K562 (cell line): ENCODE measurements at regions not wholly inside any gene's neighbourhood (a gene's known extent, or its start where the extent isn't known, plus 50 kb on each side); places are given as distances from the start of the nearest gene placed in this dataset.

Experiments used
- ATAC-seq: fragments of 200-7000 bp; cut with Tn5 transposase; 3 replicates; pipeline ENCODE4 v1.9.1; 2020; ENCODE audit warnings: moderate library complexity
- BruUV-seq: library from RNA; stranded (reverse); fragments of 400-500 nt; replicated peaks from 2 replicates; lab custom pipeline; 2021; lab: Mats Ljungman, UMichigan
- CTCF ChIA-PET: fragments of 300-600 bp; formaldehyde crosslinking; extraction: SDS; loops from one replicate; lab custom pipeline; 2021; ENCODE audit warnings: low intra/inter-chr PET ratio; lab: Yijun Ruan, JAX
- POLR2A ChIA-PET: fragments of 300-600, 350-650 bp; sonication (Branson Sonifier 250); formaldehyde crosslinking; extraction: SDS; loops from one replicate; lab custom pipeline; 2021; ENCODE audit warnings: antibody characterized with exemption, inconsistent platforms; lab: Yijun Ruan, JAX
- DNase-seq, 4 experiments: peaks; one replicate each; pipeline versions ENCODE4 v3.0.0 to v3.0.0-alpha.2; 2011 to 2018; ENCODE audit warnings: low spot score in 3 of 4, mixed read lengths in 3 of 4; ENCODE audit errors: extremely low read depth in 1 of 4
- FAIRE-seq: peaks from 2 replicates; lab custom pipeline; 2011; peaks lifted over from hg19 to GRCh38; lab: Jason Lieb, UNC
- H2AFZ ChIP-seq: 2 replicates; pipeline ENCODE4 v1.6.0; 2011; ENCODE audit warnings: low read depth, low read length, control low read depth, inconsistent platforms
- H3K27ac ChIP-seq: fragments of 200-600 bp; 3 replicates; pipeline ENCODE4 v1.8.0; 2011; ENCODE audit warnings: low read depth, mild to moderate bottlenecking, control low read depth, inconsistent platforms, low read length, moderate library complexity, mixed read lengths; ENCODE audit errors: extremely low read depth
- H3K27me3 ChIP-seq, 2 experiments: fragments of 300-600 bp in 1 of 2; 2 replicates in 1 of 2; 3 replicates in 1 of 2; pipeline versions ENCODE4 v1.6.0 to v1.8.0; 2011; ENCODE audit warnings: inconsistent platforms in 2 of 2, low read length in 2 of 2, mild to moderate bottlenecking in 1 of 2, mixed read lengths in 1 of 2, moderate library complexity in 1 of 2; ENCODE audit not compliant: control insufficient read depth in 2 of 2, insufficient read depth in 2 of 2
- H3K36me3 ChIP-seq: fragments of 300-600 bp; 3 replicates; pipeline ENCODE4 v1.8.0; 2011; ENCODE audit warnings: mild to moderate bottlenecking, low read length, inconsistent platforms; ENCODE audit not compliant: control insufficient read depth, insufficient read depth
- H3K4me1 ChIP-seq, 2 experiments: fragments of 200-600 bp in 1 of 2; replicated peaks in 1 of 2; 2 replicates in 1 of 2; 3 replicates in 1 of 2; pipeline versions ENCODE4 v1.5.1 to v1.8.0; 2011; ENCODE audit warnings: inconsistent platforms in 2 of 2, low read length in 2 of 2, mild to moderate bottlenecking in 1 of 2, mixed read lengths in 1 of 2, moderate library complexity in 1 of 2; ENCODE audit not compliant: control insufficient read depth in 2 of 2, insufficient read depth in 2 of 2
- H3K4me2 ChIP-seq: 2 replicates; pipeline ENCODE4 v1.6.1; 2011; ENCODE audit warnings: low read length, control low read depth, inconsistent platforms, mixed read lengths; ENCODE audit not compliant: insufficient read depth
- H3K4me3 ChIP-seq: fragments of 200-600 bp; sonication (generic), shearing (Covaris generic); 2 replicates; pipeline ENCODE4 v1.5.1; 2016; ENCODE audit warnings: control low read depth, inconsistent platforms
- H3K79me2 ChIP-seq: fragments of 200-600 bp; 3 replicates; pipeline ENCODE4 v1.8.0; 2011; ENCODE audit warnings: low read length, inconsistent platforms; ENCODE audit not compliant: control insufficient read depth, insufficient read depth
- H3K9ac ChIP-seq, 2 experiments: 2 replicates each; pipeline versions ENCODE4 v1.6.0 to v1.6.1; 2011; ENCODE audit warnings: low read depth in 2 of 2, low read length in 2 of 2, control low read depth in 1 of 2, inconsistent platforms in 1 of 2, mild to moderate bottlenecking in 1 of 2, mixed read lengths in 1 of 2; ENCODE audit not compliant: insufficient read depth in 1 of 2
- H3K9me1 ChIP-seq: one replicate; pipeline ENCODE4 v1.6.0; 2011; ENCODE audit warnings: inconsistent platforms, mild to moderate bottlenecking, low read length, moderate library complexity; ENCODE audit not compliant: control insufficient read depth, insufficient read depth
- H3K9me3 ChIP-seq: replicated peaks from 2 replicates; pipeline ENCODE4 v1.5.1; 2011; ENCODE audit warnings: low read depth, low read length, inconsistent platforms; ENCODE audit not compliant: control insufficient read depth, insufficient read depth
- H4K20me1 ChIP-seq: replicated peaks from 2 replicates; pipeline ENCODE4 v1.6.1; 2011; ENCODE audit warnings: low read length, inconsistent platforms, mixed read lengths; ENCODE audit not compliant: control insufficient read depth, insufficient read depth
- ADNP ChIP-seq: fragments of 200-800 bp; sonication (Bioruptor generic); IDR thresholded peaks from 2 replicates; pipeline ENCODE4 v1.6.1; 2016; ENCODE audit warnings: missing genetic modification characterization, missing compliant biosample characterization
- BACH1 ChIP-seq: fragments of 200-800 bp; sonication (Bioruptor generic); IDR thresholded peaks from 2 replicates; pipeline ENCODE4 v1.6.1; 2016; ENCODE audit warnings: missing genetic modification characterization, missing compliant biosample characterization
- CTCFL ChIP-seq: IDR thresholded peaks from 2 replicates; pipeline ENCODE4 v1.6.1; 2011; ENCODE audit warnings: borderline replicate concordance, low read depth, mild to moderate bottlenecking, moderate library complexity, low read length; ENCODE audit not compliant: insufficient read depth, poor library complexity, severe bottlenecking
- MED1 ChIP-seq: sonication (generic); formaldehyde crosslinking; IDR thresholded peaks from 2 replicates; pipeline ENCODE4 v1.8.1; 2023; ENCODE audit warnings: missing genetic modification reagents, borderline replicate concordance
- NBN ChIP-seq: fragments of 450-650 bp; IDR thresholded peaks from 2 replicates; pipeline ENCODE4 v1.6.1; 2016; ENCODE audit warnings: low read depth, mild to moderate bottlenecking
- NFRKB ChIP-seq: fragments of 450-650 bp; IDR thresholded peaks from 2 replicates; pipeline ENCODE4 v1.6.1; 2016; ENCODE audit warnings: low read depth
- RAD21 ChIP-seq, 2 experiments: fragments of 250-450 bp in 1 of 2; fragments of 450-650 bp in 1 of 2; sonication (Bioruptor Pico) in 1 of 2; formaldehyde crosslinking in 1 of 2; IDR thresholded peaks in 1 of 2; conservative IDR thresholded peaks in 1 of 2; 2 replicates each; pipeline versions ENCODE4 v1.4.0 to v1.8.0; 2020 to 2022; ENCODE audit warnings: mild to moderate bottlenecking in 2 of 2, moderate library complexity in 1 of 2
- RAD51 ChIP-seq: fragments of 450-650 bp; IDR thresholded peaks from 2 replicates; pipeline ENCODE4 v1.7.1; 2016; ENCODE audit warnings: low read depth, mild to moderate bottlenecking, borderline replicate concordance
- RERE ChIP-seq: sonication (generic); formaldehyde crosslinking; IDR thresholded peaks from 2 replicates; pipeline ENCODE4 v1.8.0; 2023; ENCODE audit warnings: missing genetic modification reagents, mild to moderate bottlenecking, borderline replicate concordance
- SMAD3 ChIP-seq: fragments of 450-650 bp; formaldehyde crosslinking; conservative IDR thresholded peaks from 2 replicates; pipeline ENCODE4 v1.4.0; 2020; ENCODE audit warnings: mild to moderate bottlenecking
- SMARCB1 ChIP-seq: IDR thresholded peaks from 2 replicates; pipeline ENCODE4 v1.6.1; 2011; ENCODE audit warnings: improper control_type of control experiment, low read depth; ENCODE audit not compliant: insufficient read length
- SNRNP70 ChIP-seq: fragments of 200-400 bp; formaldehyde crosslinking; optimal IDR thresholded peaks from 2 replicates; pipeline ENCODE3; 2017; ENCODE audit warnings: low read depth, low read length
- SRSF1 ChIP-seq: fragments of 200-400 bp; formaldehyde crosslinking; IDR thresholded peaks from 2 replicates; pipeline ENCODE4 v1.6.1; 2017; ENCODE audit warnings: mild to moderate bottlenecking, low read depth, low read length, moderate library complexity
- ZKSCAN3 ChIP-seq: fragments of 250-450 bp; sonication (Bioruptor Pico); IDR thresholded peaks from 2 replicates; pipeline ENCODE4 v1.4.0; 2020
- WGBS: fragments of 100-300 bp; shearing (Covaris generic); methylation state at CpG from one replicate; pipeline ENCODE4 v1.1.6; 2016; ENCODE audit warnings: low coverage, mixed read lengths; ENCODE audit not compliant: insufficient coverage; ENCODE audit errors: missing lambda C conversion rate; 5-methylcytosine and 5-hydroxymethylcytosine counted together
- in situ Hi-C: fragments of 300-500 bp; cut with MboI; formaldehyde crosslinking; loops from 4 replicates; pipeline ENCODE4 v1.15.0; 2018; ENCODE audit warnings: inconsistent platforms, mixed read lengths
- intact Hi-C: fragments of 100-400 bp; cut with micrococcal nuclease; formaldehyde crosslinking; loops from 2 replicates; pipeline ENCODE4 v1.14.2; 2022

GRCh38 chr13:83065108-83065507, 817.2 kb downstream of the SLITRK1 start:
- H3K9me1 ChIP-seq: no peaks in the 10 kb centered on the region
- in situ Hi-C loops: no loop called here
- no TSS peak for BruUV-seq
- CTCF ChIA-PET: no interaction called here
- ATAC-seq: no peak
- no peak overlapping the region for H3K9ac ChIP-seq
- DNase-seq: no peak
- intact Hi-C loops: no loop called here
- TF ChIP-seq SNRNP70 (no peak), RERE (no peak), BACH1 (tag) (no peak), NFRKB (no peak), RAD21 (CRISPR knock-in tag; conservative IDR thresholded peaks at IDR 0.05 in 1 of 2, IDR thresholded peaks at IDR 0.05 in 1 of 2) (no peak), NBN (no peak), SRSF1 (no peak), MED1 (no peak), SMARCB1 (no peak), CTCFL (no peak), ZKSCAN3 (no peak), ADNP (tag) (no peak), SMAD3 (CRISPR knock-in tag) (no peak), RAD51 (no peak)
- WGBS: 88% methylated on average over 3 of the region's 3 CpGs
- no peak overlapping the region for H3K27ac ChIP-seq
- FAIRE-seq: no peak
- H3K4me1 ChIP-seq: no peaks in the 10 kb centered on the region
- no peaks in the 10 kb centered on the region; the same call in 2 of the 3 replicates for H3K79me2 ChIP-seq
- no peaks in the 10 kb centered on the region for H3K27me3 ChIP-seq
- POLR2A ChIA-PET: no interaction called here
- H3K9me3 ChIP-seq: no peaks in the 10 kb centered on the region
- no peak overlapping the region for H2AFZ ChIP-seq
- H4K20me1 ChIP-seq: no peaks in the 10 kb centered on the region
- peaks cover 13% of the 10 kb centered on the region; the same call in 1 of the 3 replicates for H3K36me3 ChIP-seq
- H3K4me2 ChIP-seq: no peak overlapping the region
- H3K4me3 ChIP-seq: no peak overlapping the region
